Activated CD8-positive, alpha-beta T cell treated with anti-CD3 and anti-CD28 coated beads for 36 hours (primary cell): ENCODE measurements at regions not wholly inside any gene's neighbourhood (a gene's known extent, or its start where the extent isn't known, plus 50 kb on each side); places are given as distances from the start of the nearest gene placed in this dataset.

Experiments
- ATAC-seq: fragments of 200-7000 bp; cut with Tn5 transposase; one replicate; pipeline ENCODE4 v1.10.0; 2021; ENCODE audit warnings: mild to moderate bottlenecking, moderate library complexity
- CTCF ChIA-PET: fragments of 350-600 bp; sonication (Branson Sonifier 250); formaldehyde crosslinking; loops from one replicate; lab custom pipeline; 2021; ENCODE audit warnings: antibody characterized with exemption; lab: Charles Lee
- POLR2A ChIA-PET: fragments of 350-600 bp; sonication (Branson Sonifier 250); formaldehyde crosslinking; loops from one replicate; lab custom pipeline; 2021; ENCODE audit warnings: antibody characterized with exemption; lab: Charles Lee
- DNase-seq: peaks from one replicate; pipeline ENCODE4 v3.0.0-alpha.2; 2020
- H3K27ac Mint-ChIP-seq: one replicate; pipeline ENCODE4 v1.8.0; 2021; ENCODE audit warnings: mild to moderate bottlenecking, mixed read lengths
- H3K27me3 Mint-ChIP-seq: one replicate; pipeline ENCODE4 v1.8.0; 2021; ENCODE audit warnings: mixed read lengths
- H3K36me3 Mint-ChIP-seq: one replicate; pipeline ENCODE4 v1.8.0; 2021; ENCODE audit warnings: low read depth, mixed read lengths
- H3K4me1 Mint-ChIP-seq: one replicate; pipeline ENCODE4 v1.8.0; 2021; ENCODE audit warnings: low read depth, mixed read lengths
- H3K4me3 Mint-ChIP-seq: one replicate; pipeline ENCODE4 v1.8.0; 2021; ENCODE audit warnings: mild to moderate bottlenecking, moderate library complexity, mixed read lengths
- H3K9me3 Mint-ChIP-seq: one replicate; pipeline ENCODE4 v1.8.0; 2021; ENCODE audit warnings: mixed read lengths
- CTCF ChIP-seq: fragments of 200-600 bp; IDR thresholded peaks from one replicate; pipeline ENCODE4 v1.8.0; 2022; ENCODE audit warnings: antibody characterized with exemption, mild to moderate bottlenecking
- intact Hi-C: fragments of 100-400 bp; cut with micrococcal nuclease; formaldehyde crosslinking; loops from one replicate; pipeline ENCODE4 v1.10.0; 2022

- POLR2A ChIA-PET: interaction anchor here (0.6 kb wide), 1 partner anchor 137 kb away, joined by 3 read pairs; no protein-coding TSS in a partner anchor
- Mint-ChIP-seq H3K27me3 (no peaks in the 10 kb centered on the region), H3K36me3 (no peaks in the 10 kb centered on the region), H3K27ac (peak overlapping the region; percentile 88), H3K4me1 (peaks cover 31% of the 10 kb centered on the region), H3K4me3 (no peak overlapping the region), H3K9me3 (no peaks in the 10 kb centered on the region)
- CTCF ChIA-PET: no interaction called here
- DNase-seq (no peak), ATAC-seq (no peak)
- TF ChIP-seq CTCF: no peak
- intact Hi-C loops: no loop called here
Measured at GRCh38 chr7:159196584-159196983, 51.9 kb upstream of the VIPR2 start.

- DNase-seq: peak; percentile 36
- Mint-ChIP-seq H3K4me3 (no peak overlapping the region), H3K4me1 (peaks cover 31% of the 10 kb centered on the region), H3K9me3 (no peaks in the 10 kb centered on the region), H3K36me3 (no peaks in the 10 kb centered on the region), H3K27me3 (no peaks in the 10 kb centered on the region), H3K27ac (peak overlapping the region; percentile 18)
- intact Hi-C loops: no loop called here
- CTCF ChIA-PET: interaction anchor here (0.9 kb wide), 1 partner anchor 219 kb away, joined by 3 read pairs; no protein-coding TSS in a partner anchor
- no peak for TF ChIP-seq CTCF
- ATAC-seq: peak; percentile 28
- POLR2A ChIA-PET: interaction anchor here (0.6 kb wide), 1 partner anchor 136 kb away, joined by 3 read pairs; no protein-coding TSS in a partner anchor
Measured at GRCh38 chr7:159195946-159196345, 51.3 kb upstream of the VIPR2 start.
